H9 (cell line): ENCODE measurements at regions not wholly inside any gene's neighbourhood (a gene's known extent, or its start where the extent isn't known, plus 50 kb on each side); places are given as distances from the start of the nearest gene placed in this dataset.

Source experiments
- DNase-seq: peaks from one replicate; pipeline ENCODE4 v3.0.0-alpha.2; 2017
- H2AFZ ChIP-seq: one replicate; pipeline ENCODE4 v1.6.1; 2013; ENCODE audit warnings: mild to moderate bottlenecking, low read length, control low read depth, moderate library complexity
- H2AK5ac ChIP-seq: 2 replicates; pipeline ENCODE4 v1.6.1; 2013; ENCODE audit warnings: low read length, control low read depth, mixed read lengths; ENCODE audit not compliant: insufficient read length
- H2BK120ac ChIP-seq: one replicate; pipeline ENCODE4 v1.6.1; 2013; ENCODE audit warnings: low read depth, mild to moderate bottlenecking, low read length, control low read depth, inconsistent platforms; ENCODE audit not compliant: poor library complexity, severe bottlenecking
- H2BK12ac ChIP-seq: 2 replicates; pipeline ENCODE4 v1.6.1; 2013; ENCODE audit warnings: low read length, control low read depth, mixed read lengths, low read depth; ENCODE audit not compliant: insufficient read length
- H2BK15ac ChIP-seq: 2 replicates; pipeline ENCODE4 v1.6.1; 2013; ENCODE audit warnings: low read depth, low read length, control low read depth
- H2BK20ac ChIP-seq: one replicate; pipeline ENCODE4 v1.6.1; 2013; ENCODE audit warnings: low read depth, mild to moderate bottlenecking, low read length, control low read depth, inconsistent platforms; ENCODE audit not compliant: poor library complexity, severe bottlenecking
- H2BK5ac ChIP-seq: 2 replicates; pipeline ENCODE4 v1.6.1; 2013; ENCODE audit warnings: low read length, control low read depth, mixed read lengths; ENCODE audit not compliant: insufficient read length
- H3K14ac ChIP-seq: 2 replicates; pipeline ENCODE4 v1.6.1; 2013; ENCODE audit warnings: low read length, control low read depth; ENCODE audit not compliant: insufficient read depth
- H3K18ac ChIP-seq: 2 replicates; pipeline ENCODE4 v1.6.1; 2013; ENCODE audit warnings: low read depth, mild to moderate bottlenecking, mixed read lengths, low read length, control low read depth; ENCODE audit not compliant: insufficient read length
- H3K23ac ChIP-seq: 2 replicates; pipeline ENCODE4 v1.6.1; 2013; ENCODE audit warnings: low read length, control low read depth, mixed read lengths, low read depth; ENCODE audit not compliant: insufficient read length
- H3K23me2 ChIP-seq: 2 replicates; pipeline ENCODE4 v1.6.1; 2013; ENCODE audit warnings: low read depth, mild to moderate bottlenecking, mixed read lengths, low read length, control low read depth; ENCODE audit not compliant: insufficient read length, poor library complexity, severe bottlenecking
- H3K27ac ChIP-seq: 2 replicates; pipeline ENCODE4 v1.5.1; 2013; ENCODE audit warnings: low read length, control low read depth, mixed read lengths, low read depth; ENCODE audit not compliant: insufficient read length
- H3K27me3 ChIP-seq: 2 replicates; pipeline ENCODE4 v1.6.1; 2013; ENCODE audit warnings: low read length, control low read depth, inconsistent platforms; ENCODE audit not compliant: insufficient read depth
- H3K4ac ChIP-seq: 2 replicates; pipeline ENCODE4 v1.6.1; 2013; ENCODE audit warnings: low read depth, mild to moderate bottlenecking, control low read depth, inconsistent platforms, low read length, moderate library complexity
- H3K4me1 ChIP-seq: 2 replicates; pipeline ENCODE4 v1.6.1; 2013; ENCODE audit warnings: low read length, control low read depth, inconsistent platforms; ENCODE audit not compliant: insufficient read depth
- H3K4me2 ChIP-seq: 2 replicates; pipeline ENCODE4 v1.6.1; 2013; ENCODE audit warnings: low read length, control low read depth, mixed read lengths; ENCODE audit not compliant: insufficient read length, insufficient read depth
- H3K56ac ChIP-seq: 2 replicates; pipeline ENCODE4 v1.6.1; 2013; ENCODE audit warnings: low read depth, mild to moderate bottlenecking, mixed read lengths, low read length, control low read depth; ENCODE audit not compliant: insufficient read length
- H3K79me1 ChIP-seq: 2 replicates; pipeline ENCODE4 v1.6.1; 2013; ENCODE audit warnings: low read depth, mild to moderate bottlenecking, moderate library complexity, low read length, control low read depth, inconsistent platforms; ENCODE audit not compliant: insufficient read depth, poor library complexity, severe bottlenecking
- H3K79me2 ChIP-seq: 2 replicates; pipeline ENCODE4 v1.6.1; 2013; ENCODE audit warnings: low read length, control low read depth, inconsistent platforms; ENCODE audit not compliant: insufficient read depth
- H3K9ac ChIP-seq: 2 replicates; pipeline ENCODE4 v1.6.1; 2013; ENCODE audit warnings: low read length, control low read depth, mixed read lengths; ENCODE audit not compliant: insufficient read length; ENCODE audit errors: extremely low read depth
- H3K9me3 ChIP-seq: one replicate; pipeline ENCODE4 v1.6.1; 2013; ENCODE audit warnings: low read depth, low read length, inconsistent platforms; ENCODE audit not compliant: control insufficient read depth
- H3T11ph ChIP-seq: one replicate; pipeline ENCODE4 v1.6.1; 2013; ENCODE audit warnings: mild to moderate bottlenecking, low read length, control low read depth, inconsistent platforms
- H4K20me1 ChIP-seq: one replicate; pipeline ENCODE4 v1.6.1; 2013; ENCODE audit not compliant: control insufficient read depth, insufficient read length, insufficient read depth
- H4K5ac ChIP-seq: 2 replicates; pipeline ENCODE4 v1.6.1; 2013; ENCODE audit warnings: low read depth, mild to moderate bottlenecking, mixed read lengths, low read length, control low read depth; ENCODE audit not compliant: insufficient read length
- H4K8ac ChIP-seq: replicated peaks from 2 replicates; pipeline ENCODE4 v1.6.1; 2013; ENCODE audit warnings: low read length, control low read depth, mixed read lengths, low read depth; ENCODE audit not compliant: insufficient read length
- H4K91ac ChIP-seq: 2 replicates; pipeline ENCODE4 v1.6.1; 2013; ENCODE audit warnings: low read depth, mild to moderate bottlenecking, moderate library complexity, mixed read lengths, low read length, control low read depth; ENCODE audit not compliant: insufficient read length
- H3K27ac Mint-ChIP-seq, 3 experiments: 2 replicates in 2 of 3; 3 replicates in 1 of 3; pipeline ENCODE4 v1.8.0; 2020 to 2021; ENCODE audit warnings: mixed read lengths in 3 of 3, mild to moderate bottlenecking in 1 of 3, moderate library complexity in 1 of 3
- H3K27me3 Mint-ChIP-seq: 2 replicates; pipeline ENCODE4 v1.8.0; 2021; ENCODE audit warnings: low read depth, mild to moderate bottlenecking, moderate library complexity, mixed read lengths
- H3K36me3 Mint-ChIP-seq, 3 experiments: 2 replicates in 2 of 3; 3 replicates in 1 of 3; pipeline ENCODE4 v1.8.0; 2020 to 2021; ENCODE audit warnings: low read depth in 3 of 3, mixed read lengths in 3 of 3; ENCODE audit not compliant: insufficient read depth in 1 of 3
- H3K4me1 Mint-ChIP-seq, 2 experiments: 2 replicates each; pipeline ENCODE4 v1.8.0; 2020; ENCODE audit warnings: mixed read lengths in 2 of 2
- H3K4me3 Mint-ChIP-seq, 2 experiments: 2 replicates in 1 of 2; 3 replicates in 1 of 2; pipeline ENCODE4 v1.8.0; 2020 to 2021; ENCODE audit warnings: mild to moderate bottlenecking in 2 of 2, mixed read lengths in 2 of 2, moderate library complexity in 1 of 2
- H3K9me3 Mint-ChIP-seq, 2 experiments: 2 replicates in 1 of 2; 3 replicates in 1 of 2; pipeline ENCODE4 v1.8.0; 2020; ENCODE audit warnings: mild to moderate bottlenecking in 2 of 2, mixed read lengths in 2 of 2, moderate library complexity in 1 of 2
- TF ChIP-seq, protein P1 (sequence below): fragments of 200-600 bp; sonication (generic); conservative IDR thresholded peaks from 3 replicates; pipeline ENCODE4 v1.8.0; 2021; ENCODE audit warnings: antibody characterized with exemption, mild to moderate bottlenecking

DNA sequence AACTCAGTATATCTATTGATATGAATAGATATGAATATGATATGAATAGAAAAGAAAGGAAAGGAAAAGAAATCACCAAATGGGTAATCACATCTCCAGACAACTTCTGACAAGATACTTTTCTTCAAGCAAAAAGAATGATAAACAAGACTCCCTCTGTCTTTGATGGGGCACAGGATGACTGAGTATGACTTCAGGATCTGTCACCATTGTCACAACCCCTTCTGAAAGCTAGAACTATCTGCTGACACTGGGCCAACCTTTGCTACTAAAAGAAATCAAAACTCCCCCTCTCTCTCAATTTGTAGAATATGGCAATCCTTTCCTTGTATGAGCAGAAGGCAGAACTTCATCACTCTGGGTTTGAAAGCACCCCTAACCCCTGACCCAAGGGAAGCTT is 267.2 kb upstream of the RASGEF1B start:
- no peak overlapping the region for H3K27ac ChIP-seq
- H3K4me2 ChIP-seq, result no peak overlapping the region
- H2AFZ ChIP-seq, result no peak overlapping the region
- H3K9ac ChIP-seq, result no peak overlapping the region
- Mint-ChIP-seq H3K27me3 (no peaks in the 10 kb centered on the region; the same call in 1 of the 2 replicates), H3K9me3 (no peaks in the 10 kb centered on the region), H3K36me3 (no peaks in the 10 kb centered on the region), H3K4me1 (peaks cover 6 to 9% of the 10 kb centered on the region in 2 experiments), H3K27ac (0 out of 7 replicates have a peak overlapping the region, but pooled peaks of 1 of the 3 experiments have one; percentile 22), H3K4me3 (no peak overlapping the region)
- H3K18ac ChIP-seq, result no peak overlapping the region
- H2BK15ac ChIP-seq, result no peak overlapping the region
- no peak overlapping the region for H4K8ac ChIP-seq
- H3K4me1 ChIP-seq, result no peaks in the 10 kb centered on the region
- no peak overlapping the region for H3T11ph ChIP-seq
- no peak overlapping the region for H2AK5ac ChIP-seq
- H3K56ac ChIP-seq, result no peak overlapping the region
- H3K4ac ChIP-seq, result no peak overlapping the region
- no peaks in the 10 kb centered on the region for H4K20me1 ChIP-seq
- H3K9me3 ChIP-seq, result no peaks in the 10 kb centered on the region
- no peak overlapping the region for H4K91ac ChIP-seq
- H3K79me2 ChIP-seq, result no peaks in the 10 kb centered on the region
- TF ChIP-seq, protein P1, sequence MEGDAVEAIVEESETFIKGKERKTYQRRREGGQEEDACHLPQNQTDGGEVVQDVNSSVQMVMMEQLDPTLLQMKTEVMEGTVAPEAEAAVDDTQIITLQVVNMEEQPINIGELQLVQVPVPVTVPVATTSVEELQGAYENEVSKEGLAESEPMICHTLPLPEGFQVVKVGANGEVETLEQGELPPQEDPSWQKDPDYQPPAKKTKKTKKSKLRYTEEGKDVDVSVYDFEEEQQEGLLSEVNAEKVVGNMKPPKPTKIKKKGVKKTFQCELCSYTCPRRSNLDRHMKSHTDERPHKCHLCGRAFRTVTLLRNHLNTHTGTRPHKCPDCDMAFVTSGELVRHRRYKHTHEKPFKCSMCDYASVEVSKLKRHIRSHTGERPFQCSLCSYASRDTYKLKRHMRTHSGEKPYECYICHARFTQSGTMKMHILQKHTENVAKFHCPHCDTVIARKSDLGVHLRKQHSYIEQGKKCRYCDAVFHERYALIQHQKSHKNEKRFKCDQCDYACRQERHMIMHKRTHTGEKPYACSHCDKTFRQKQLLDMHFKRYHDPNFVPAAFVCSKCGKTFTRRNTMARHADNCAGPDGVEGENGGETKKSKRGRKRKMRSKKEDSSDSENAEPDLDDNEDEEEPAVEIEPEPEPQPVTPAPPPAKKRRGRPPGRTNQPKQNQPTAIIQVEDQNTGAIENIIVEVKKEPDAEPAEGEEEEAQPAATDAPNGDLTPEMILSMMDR, result no peak
- no peak overlapping the region for H3K14ac ChIP-seq
- H4K5ac ChIP-seq, result no peak overlapping the region
- H2BK12ac ChIP-seq, result no peak overlapping the region
- H3K23ac ChIP-seq, result no peak overlapping the region
- H2BK120ac ChIP-seq, result no peak overlapping the region
- H3K79me1 ChIP-seq, result no peaks in the 10 kb centered on the region
- H2BK5ac ChIP-seq, result no peak overlapping the region
- H3K23me2 ChIP-seq, result no peaks in the 10 kb centered on the region
- no peak for DNase-seq
- no peaks in the 10 kb centered on the region for H3K27me3 ChIP-seq
- no peak overlapping the region for H2BK20ac ChIP-seq
